Breast epithelium (tissue), 4 donors: ENCODE measurements at regions not wholly inside any gene's neighbourhood (a gene's known extent, or its start where the extent isn't known, plus 50 kb on each side); places are given as distances from the start of the nearest gene placed in this dataset.

ENCODE experiments used
- DNase-seq, 2 donors: peaks; one replicate each; pipeline ENCODE4 v3.0.0-alpha.2; 2019; ENCODE audit warnings: low spot score in 2 of 2
- H3K27ac ChIP-seq, 2 donors: fragments of 200-600 bp; sonication (generic) in 1 of 2; one replicate each; pipeline ENCODE4 v1.5.1; 2016 to 2019; ENCODE audit warnings: mild to moderate bottlenecking in 1 of 2
- H3K27me3 ChIP-seq, 2 donors: fragments of 200-600 bp; sonication (generic) in 1 of 2; one replicate each; pipeline versions ENCODE4 v1.5.1 to v1.6.0; 2017 to 2019; ENCODE audit warnings: control low read depth in 1 of 2, mild to moderate bottlenecking in 1 of 2
- H3K36me3 ChIP-seq: fragments of 200-600 bp; one replicate; pipeline ENCODE4 v1.5.1; 2019
- H3K4me1 ChIP-seq, 2 donors: fragments of 200-600 bp; sonication (generic); one replicate each; pipeline ENCODE4 v1.5.1; 2016 to 2019; ENCODE audit warnings: control low read depth in 1 of 2
- H3K4me3 ChIP-seq, 3 donors: fragments of 200-600 bp; sonication (generic); 1 replicate in 2 of 3; 2 replicates in 1 of 3; pipeline ENCODE4 v1.5.1; 2016 to 2019; ENCODE audit warnings: mild to moderate bottlenecking in 3 of 3, moderate library complexity in 2 of 3
- H3K9me3 ChIP-seq, 2 donors: fragments of 200-600 bp; sonication (generic) in 1 of 2; one replicate each; pipeline ENCODE4 v1.5.1; 2016 to 2019; ENCODE audit warnings: control low read depth in 1 of 2
- POLR2A ChIP-seq: fragments of 450-650 bp; IDR thresholded peaks from one replicate; pipeline ENCODE4 v1.6.1; 2016; ENCODE audit warnings: antibody characterized with exemption, mild to moderate bottlenecking, moderate library complexity
- POLR2AphosphoS5 ChIP-seq, 3 donors: sonication (generic); formaldehyde crosslinking; IDR thresholded peaks; one replicate each; pipeline ENCODE4 v1.6.1; 2017; ENCODE audit warnings: antibody characterized with exemption in 3 of 3
- intact Hi-C: fragments of 100-400 bp; cut with DNase I; formaldehyde crosslinking; loops from one replicate; pipeline ENCODE4 v1.15.1; 2023; ENCODE audit warnings: low total_unique reads
- TF ChIP-seq, protein P1 (sequence below), 3 donors: fragments of 450-650 bp; IDR thresholded peaks; one replicate each; pipeline ENCODE4 v1.5.1; 2016 to 2017; ENCODE audit warnings: antibody characterized with exemption in 3 of 3, mild to moderate bottlenecking in 3 of 3, moderate library complexity in 3 of 3

DNA sequence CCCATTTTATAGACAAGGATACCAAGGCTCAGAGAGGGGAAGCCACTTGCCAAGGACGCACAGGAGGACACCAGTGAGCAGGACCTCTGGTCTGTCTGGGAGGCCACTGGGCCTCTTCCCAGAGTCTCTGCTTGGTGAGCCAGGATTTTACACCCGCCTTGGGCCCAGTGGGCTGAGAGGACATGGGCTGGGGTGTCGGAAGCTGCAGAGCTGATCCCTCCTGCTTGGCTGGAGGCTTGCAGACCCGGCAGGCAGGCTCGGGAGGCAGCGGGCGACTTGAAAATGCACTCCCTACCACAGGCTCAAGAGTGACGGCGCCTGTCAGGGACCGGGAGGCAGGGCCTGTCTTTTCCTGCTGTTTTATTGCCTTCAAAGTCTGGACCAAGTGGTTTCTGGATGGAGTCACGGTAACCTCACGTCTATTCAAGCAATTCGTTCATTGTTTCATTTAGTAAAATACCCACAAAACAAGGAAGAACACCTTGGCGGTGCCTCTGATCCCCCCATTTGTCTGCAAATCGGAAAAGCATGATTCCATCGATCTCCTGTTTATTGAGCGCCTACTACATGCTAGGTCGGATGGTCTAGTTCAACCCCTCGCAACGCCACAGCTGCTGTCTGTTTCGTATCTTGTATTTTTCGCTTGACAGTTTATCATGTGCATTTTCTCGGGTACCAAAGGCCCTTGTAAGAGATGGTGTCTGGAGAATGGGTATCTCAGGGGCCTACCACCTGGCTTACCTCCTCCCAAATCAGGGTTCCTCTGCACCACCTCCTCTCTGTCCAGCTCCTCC is 108.1 kb upstream of the IER5L start:
- Histone ChIP-seq H3K27ac (no peak overlapping the region), H3K4me1 (no peaks in the 10 kb centered on the region), H3K4me3 (no peak overlapping the region), H3K9me3 (no peaks in the 10 kb centered on the region), H3K27me3 (no peaks in the 10 kb centered on the region), H3K36me3 (no peaks in the 10 kb centered on the region)
- intact Hi-C loops, result no loop called here
- TF ChIP-seq, protein P1, sequence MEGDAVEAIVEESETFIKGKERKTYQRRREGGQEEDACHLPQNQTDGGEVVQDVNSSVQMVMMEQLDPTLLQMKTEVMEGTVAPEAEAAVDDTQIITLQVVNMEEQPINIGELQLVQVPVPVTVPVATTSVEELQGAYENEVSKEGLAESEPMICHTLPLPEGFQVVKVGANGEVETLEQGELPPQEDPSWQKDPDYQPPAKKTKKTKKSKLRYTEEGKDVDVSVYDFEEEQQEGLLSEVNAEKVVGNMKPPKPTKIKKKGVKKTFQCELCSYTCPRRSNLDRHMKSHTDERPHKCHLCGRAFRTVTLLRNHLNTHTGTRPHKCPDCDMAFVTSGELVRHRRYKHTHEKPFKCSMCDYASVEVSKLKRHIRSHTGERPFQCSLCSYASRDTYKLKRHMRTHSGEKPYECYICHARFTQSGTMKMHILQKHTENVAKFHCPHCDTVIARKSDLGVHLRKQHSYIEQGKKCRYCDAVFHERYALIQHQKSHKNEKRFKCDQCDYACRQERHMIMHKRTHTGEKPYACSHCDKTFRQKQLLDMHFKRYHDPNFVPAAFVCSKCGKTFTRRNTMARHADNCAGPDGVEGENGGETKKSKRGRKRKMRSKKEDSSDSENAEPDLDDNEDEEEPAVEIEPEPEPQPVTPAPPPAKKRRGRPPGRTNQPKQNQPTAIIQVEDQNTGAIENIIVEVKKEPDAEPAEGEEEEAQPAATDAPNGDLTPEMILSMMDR (IDR thresholded peaks at IDR 0.05), result no peak
- TF ChIP-seq POLR2A (no peak), POLR2AphosphoS5 (IDR thresholded peaks at IDR 0.05) (no peak)
- peak; percentile 10 for DNase-seq

DNA sequence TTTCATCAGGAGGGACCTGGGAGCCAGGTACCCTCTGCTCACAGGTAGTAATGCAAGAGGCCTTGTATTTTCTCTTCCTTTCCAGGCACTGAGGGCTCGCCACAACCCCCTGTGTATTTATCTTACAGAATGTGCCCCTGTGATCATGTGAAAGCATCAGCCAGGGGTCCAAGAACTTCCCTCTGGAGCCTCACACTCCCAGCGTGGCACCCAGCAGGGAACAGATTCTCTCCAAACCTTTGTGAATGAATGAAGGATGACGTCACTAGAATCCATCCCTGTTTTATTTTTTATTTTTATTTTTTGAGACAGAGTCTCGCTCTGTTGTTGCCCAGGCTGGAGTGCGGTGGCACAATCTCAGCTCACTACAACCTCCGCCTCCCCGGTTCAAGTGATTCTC is 107.3 kb upstream of the IER5L start:
- H3K4me3 ChIP-seq, result no peak overlapping the region
- H3K36me3 ChIP-seq, result no peaks in the 10 kb centered on the region
- TF ChIP-seq, protein P1 (IDR thresholded peaks at IDR 0.05), result no peak
- no peak for TF ChIP-seq POLR2A
- TF ChIP-seq POLR2AphosphoS5 (IDR thresholded peaks at IDR 0.05), result no peak
- H3K27ac ChIP-seq, result no peak overlapping the region
- no peaks in the 10 kb centered on the region for H3K9me3 ChIP-seq
- H3K27me3 ChIP-seq, result no peaks in the 10 kb centered on the region
- no peaks in the 10 kb centered on the region for H3K4me1 ChIP-seq
- peak; percentile 11 to 20 for DNase-seq
- intact Hi-C loops, result no loop called here

DNA sequence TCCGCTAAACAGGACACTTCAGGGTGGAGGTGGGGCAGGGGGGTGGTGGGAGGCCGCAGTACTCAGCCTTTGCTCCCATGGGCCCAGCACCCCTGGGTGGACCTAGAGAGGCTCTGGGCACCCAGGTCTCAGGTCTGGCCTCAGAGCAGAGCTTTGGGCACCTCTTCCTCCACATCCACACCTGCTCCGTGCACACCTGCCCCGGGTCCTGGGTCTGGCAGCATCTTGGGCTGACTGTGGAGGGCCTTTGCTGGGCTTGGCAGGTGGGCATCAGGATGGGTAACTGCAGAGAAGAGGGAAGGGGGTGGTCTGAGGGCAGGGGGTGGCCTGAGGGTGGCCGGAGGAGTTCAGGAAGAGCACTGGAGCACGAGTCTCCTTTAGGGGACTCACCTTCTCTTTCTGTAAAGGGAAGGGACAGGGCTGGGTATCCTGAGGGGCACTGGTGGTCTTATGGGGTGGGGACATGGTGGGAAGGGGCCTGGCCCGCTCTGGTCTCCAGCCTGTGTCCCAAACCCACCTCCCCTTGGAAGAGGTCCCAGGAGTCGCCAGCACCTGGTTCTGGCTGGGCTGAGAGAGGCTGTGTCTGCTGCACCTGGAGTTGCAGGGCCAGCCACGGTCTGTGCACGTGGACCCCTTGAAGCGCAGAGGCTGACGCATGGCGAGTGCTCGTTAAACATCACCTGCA is 106.7 kb upstream of the IER5L start:
- Histone ChIP-seq H3K27me3 (no peaks in the 10 kb centered on the region), H3K27ac (no peak overlapping the region), H3K36me3 (no peaks in the 10 kb centered on the region), H3K4me3 (no peak overlapping the region), H3K9me3 (no peaks in the 10 kb centered on the region), H3K4me1 (no peaks in the 10 kb centered on the region)
- peak; percentile 8 to 33 for DNase-seq
- intact Hi-C loops, result no loop called here
- TF ChIP-seq, protein P1 (IDR thresholded peaks at IDR 0.05), result no peak
- TF ChIP-seq POLR2AphosphoS5 (IDR thresholded peaks at IDR 0.05), result no peak
- no peak for TF ChIP-seq POLR2A

DNA sequence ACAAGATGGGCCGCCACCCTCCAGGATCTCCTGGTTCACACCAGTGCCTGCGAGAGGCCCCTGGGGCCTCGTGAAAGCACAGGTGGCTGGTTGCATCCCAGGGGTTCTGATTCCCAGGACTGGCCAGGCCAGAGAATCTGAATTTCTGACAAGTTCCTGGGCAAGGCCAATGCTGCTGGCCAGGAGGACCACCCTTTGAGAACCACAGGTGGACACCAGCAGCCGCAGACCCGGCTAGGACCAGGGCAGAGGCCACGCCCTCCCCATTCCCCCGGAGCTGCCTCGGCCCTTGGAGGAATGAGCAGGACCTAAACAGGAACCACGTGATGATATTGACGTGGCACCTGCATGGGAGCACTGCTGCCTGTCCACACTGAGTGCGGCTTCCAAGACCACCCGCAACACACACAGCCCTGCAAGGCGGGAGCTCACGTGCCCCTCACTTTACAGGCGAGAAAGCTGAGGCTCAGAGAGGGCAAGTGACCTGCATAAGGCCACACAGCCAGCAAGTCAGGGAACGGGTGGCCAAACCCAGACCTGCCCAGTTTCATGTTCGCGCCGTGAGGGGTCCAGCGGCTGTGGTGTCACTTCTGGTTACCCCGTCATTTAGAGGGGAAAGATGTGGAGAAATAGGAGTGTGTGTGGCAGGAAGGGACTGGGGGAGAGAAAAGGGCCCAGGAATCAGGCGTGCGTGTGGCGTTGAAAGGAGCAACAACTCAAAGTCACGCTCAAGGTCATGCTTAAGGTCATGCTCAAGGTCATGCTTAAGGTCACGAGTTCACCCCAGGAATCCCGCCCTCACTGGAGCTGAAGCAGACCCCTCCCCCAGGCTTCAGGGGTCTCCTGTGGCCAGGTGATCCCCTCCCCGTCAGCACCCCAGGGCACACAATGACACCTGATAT is 105.9 kb upstream of the IER5L start:
- H3K4me3 ChIP-seq, result peak overlapping the region in 1 of 3 donors; percentile 44
- peak; percentile 10 to 28 for DNase-seq
- H3K36me3 ChIP-seq, result no peaks in the 10 kb centered on the region
- peak overlapping the region in 1 of 2 donors; percentile 57 for H3K27ac ChIP-seq
- intact Hi-C loops, result no loop called here
- no peaks in the 10 kb centered on the region for H3K27me3 ChIP-seq
- TF ChIP-seq POLR2AphosphoS5 (IDR thresholded peaks at IDR 0.05) (no peak), POLR2A (no peak)
- TF ChIP-seq, protein P1 (IDR thresholded peaks at IDR 0.05), result no peak
- no peaks in the 10 kb centered on the region for H3K4me1 ChIP-seq
- no peaks in the 10 kb centered on the region for H3K9me3 ChIP-seq
